ENCODE measurements at regions not wholly inside any gene's neighbourhood (a gene's known extent, or its start where the extent isn't known, plus 50 kb on each side); places are given as distances from the start of the nearest gene placed in this dataset.

GRCh38 chr2:150594299-150594698 is 106.8 kb upstream of the RND3 start:
- no peaks in the 10 kb centered on the region for H3K36me3 ChIP-seq (ENCODE audit: control insufficient read depth in 1 of 2, insufficient read depth in 2 of 2, low read length in 2 of 2)
- no peak overlapping the region for H3K27ac ChIP-seq (ENCODE audit: low read depth, low read length)
- intact Hi-C loops (cut with micrococcal nuclease) = loop anchor here (10.0 kb wide), 1 partner anchor 1031 kb away; no protein-coding TSS in a partner anchor
- H3K9me2 ChIP-seq (ENCODE audit: insufficient read depth) = no peaks in the 10 kb centered on the region
- no peak for TF ChIP-seq POLR2AphosphoS5 (IDR thresholded peaks at IDR 0.05; ENCODE audit: low read depth, low read length)
- TF ChIP-seq ZFX (IDR thresholded peaks at IDR 0.05) = no peak
- no peak for TF ChIP-seq RAD21 (IDR thresholded peaks at IDR 0.05; ENCODE audit: low read depth)
- TF ChIP-seq EGR1 (IDR thresholded peaks at IDR 0.05; ENCODE audit: low read depth) = no peak
- no peak for TF ChIP-seq MAX (IDR thresholded peaks at IDR 0.05)
- no peak for TF ChIP-seq SP1 (IDR thresholded peaks at IDR 0.05; ENCODE audit: low read depth)
- CTCF ChIA-PET = no interaction called here
- H3K4me1 ChIP-seq (ENCODE audit: control insufficient read depth in 1 of 2, insufficient read depth in 2 of 2, low read length in 2 of 2) = no peaks in the 10 kb centered on the region
- no peaks in the 10 kb centered on the region for H4K20me1 ChIP-seq (ENCODE audit: insufficient read depth)
- DNase-seq (ENCODE audit: low read depth, low spot score) = no peak
- no peak for ATAC-seq
- H3K27me3 ChIP-seq (ENCODE audit: insufficient read depth, low read length) = no peaks in the 10 kb centered on the region
- POLR2A ChIA-PET = no interaction called here
- no peaks in the 10 kb centered on the region for H3K79me2 ChIP-seq (ENCODE audit: insufficient read depth, low read length)
- no peak overlapping the region for H3K9ac ChIP-seq (ENCODE audit: low read length)
- H2AFZ ChIP-seq (ENCODE audit: low read depth, low read length, poor library complexity, severe bottlenecking) = no peak overlapping the region
- no peak overlapping the region for H3K4me2 ChIP-seq (ENCODE audit: low read length)
- RAD21 ChIA-PET (ENCODE audit: low non-redundant PET in 1 of 2, low total read pairs in 2 of 2, uncharacterized antibody in 2 of 2, unreplicated experiment in 2 of 2) = no interaction called here
- no TSS peak for BruUV-seq (replicated peaks)
- no peak overlapping the region for H3K4me3 ChIP-seq (replicated peaks in 1 of 2; ENCODE audit: low read depth in 1 of 2, low read length in 2 of 2)
- H3K9me3 ChIP-seq (ENCODE audit: control insufficient read depth in 1 of 2, insufficient read depth in 1 of 2, low read depth in 1 of 2, low read length in 2 of 2) = no peaks in the 10 kb centered on the region

- H3K79me2 ChIP-seq (ENCODE audit: insufficient read depth, low read length) = no peaks in the 10 kb centered on the region
- H3K27me3 ChIP-seq (ENCODE audit: insufficient read depth, low read length) = no peaks in the 10 kb centered on the region
- ChIA-PET POLR2A (no interaction called here), RAD21 (ENCODE audit: low non-redundant PET in 1 of 2, low total read pairs in 2 of 2, uncharacterized antibody in 2 of 2, unreplicated experiment in 2 of 2) (no interaction called here), CTCF (interaction anchor here (1.0 kb wide), 1 partner anchor 43 kb away, joined by 3 read pairs; no protein-coding TSS in a partner anchor)
- H3K27ac ChIP-seq (ENCODE audit: low read depth, low read length) = no peak overlapping the region
- no peaks in the 10 kb centered on the region for H3K9me2 ChIP-seq (ENCODE audit: insufficient read depth)
- no peaks in the 10 kb centered on the region for H4K20me1 ChIP-seq (ENCODE audit: insufficient read depth)
- intact Hi-C loops (cut with micrococcal nuclease) = loop anchor here (10.0 kb wide), 1 partner anchor 1033 kb away; no protein-coding TSS in a partner anchor
- ATAC-seq (no peak), DNase-seq (ENCODE audit: low read depth, low spot score) (no peak)
- no peaks in the 10 kb centered on the region for H3K36me3 ChIP-seq (ENCODE audit: control insufficient read depth in 1 of 2, insufficient read depth in 2 of 2, low read length in 2 of 2)
- TF ChIP-seq SP1 (IDR thresholded peaks at IDR 0.05; ENCODE audit: low read depth) (no peak), TCF7L2 (IDR thresholded peaks at IDR 0.05; ENCODE audit: borderline replicate concordance, extremely low read depth, insufficient read depth, insufficient read length) (no peak), ATF3 (IDR thresholded peaks at IDR 0.05) (no peak), EZH2 (IDR thresholded peaks at IDR 0.05) (no peak), POLR2AphosphoS5 (IDR thresholded peaks at IDR 0.05; ENCODE audit: low read depth, low read length) (no peak), RAD21 (IDR thresholded peaks at IDR 0.05; ENCODE audit: low read depth) (no peak), ELF1 (IDR thresholded peaks at IDR 0.05; ENCODE audit: borderline replicate concordance, low read depth) (no peak), FOSL1 (IDR thresholded peaks at IDR 0.05; ENCODE audit: low read depth) (no peak), CTCF (IDR thresholded peaks at IDR 0.05 in 2 of 3, conservative IDR thresholded peaks at IDR 0.05 in 1 of 3; ENCODE audit: borderline replicate concordance in 1 of 3, insufficient read depth in 1 of 3, low read depth in 2 of 3, low read length in 2 of 3) (no peak), ZNF274 (IDR thresholded peaks at IDR 0.05; ENCODE audit: low read depth, low read length) (no peak), EZH2phosphoT487 (IDR thresholded peaks at IDR 0.05; ENCODE audit: borderline replicate concordance) (no peak), ZBTB33 (IDR thresholded peaks at IDR 0.05; ENCODE audit: extremely low read depth, insufficient replicate concordance, low read length) (no peak)
- H3K9me3 ChIP-seq (ENCODE audit: control insufficient read depth in 1 of 2, insufficient read depth in 1 of 2, low read depth in 1 of 2, low read length in 2 of 2) = no peaks in the 10 kb centered on the region
- H2AFZ ChIP-seq (ENCODE audit: low read depth, low read length, poor library complexity, severe bottlenecking) = no peak overlapping the region
- no TSS peak for BruUV-seq (replicated peaks)
- H3K4me2 ChIP-seq (ENCODE audit: low read length) = no peak overlapping the region
- no peak overlapping the region for H3K9ac ChIP-seq (ENCODE audit: low read length)
- H3K4me3 ChIP-seq (replicated peaks in 1 of 2; ENCODE audit: low read depth in 1 of 2, low read length in 2 of 2) = no peak overlapping the region
- no peaks in the 10 kb centered on the region for H3K4me1 ChIP-seq (ENCODE audit: control insufficient read depth in 1 of 2, insufficient read depth in 2 of 2, low read length in 2 of 2)
These were observed 104.2 kb upstream of the RND3 start for GRCh38 chr2:150591496-150592285.
